Mesenteric fat pad (tissue), 1 donor: ENCODE measurements at regions not wholly inside any gene's neighbourhood (a gene's known extent, or its start where the extent isn't known, plus 50 kb on each side); places are given as distances from the start of the nearest gene placed in this dataset.
"Not testable (repeated sequence)": the region's sequence is repeated elsewhere in the genome, so short reads cannot be mapped to it uniquely, and the experiment has no call there.

ENCODE experiments used
- DNase-seq: peaks from one replicate; pipeline ENCODE4 v3.0.0-alpha.2; 2020; ENCODE audit warnings: low spot score
- donor health status: DM: yes; HTN: yes; CAD: no.

DNA sequence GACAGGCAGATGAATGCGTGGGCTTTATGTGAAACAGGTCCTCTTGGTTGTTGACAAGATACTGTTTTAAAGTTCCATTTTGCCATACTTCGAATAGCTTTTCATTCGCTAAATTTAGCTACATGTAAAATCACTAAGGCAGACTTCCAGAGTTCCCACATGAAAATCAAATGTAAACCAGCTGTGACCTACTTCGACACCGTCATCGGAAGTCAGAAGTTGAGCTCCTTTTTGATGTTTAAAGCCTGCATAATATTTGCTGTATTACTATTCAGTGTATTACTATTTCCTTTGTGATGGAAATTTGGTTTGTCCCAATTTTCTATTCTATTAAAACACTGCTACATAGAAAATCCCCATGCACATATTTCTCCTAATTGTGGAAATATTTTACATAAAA, 115.3 kb downstream of the IGLL1 start:
- DNase-seq, result not testable (repeated sequence)

DNA sequence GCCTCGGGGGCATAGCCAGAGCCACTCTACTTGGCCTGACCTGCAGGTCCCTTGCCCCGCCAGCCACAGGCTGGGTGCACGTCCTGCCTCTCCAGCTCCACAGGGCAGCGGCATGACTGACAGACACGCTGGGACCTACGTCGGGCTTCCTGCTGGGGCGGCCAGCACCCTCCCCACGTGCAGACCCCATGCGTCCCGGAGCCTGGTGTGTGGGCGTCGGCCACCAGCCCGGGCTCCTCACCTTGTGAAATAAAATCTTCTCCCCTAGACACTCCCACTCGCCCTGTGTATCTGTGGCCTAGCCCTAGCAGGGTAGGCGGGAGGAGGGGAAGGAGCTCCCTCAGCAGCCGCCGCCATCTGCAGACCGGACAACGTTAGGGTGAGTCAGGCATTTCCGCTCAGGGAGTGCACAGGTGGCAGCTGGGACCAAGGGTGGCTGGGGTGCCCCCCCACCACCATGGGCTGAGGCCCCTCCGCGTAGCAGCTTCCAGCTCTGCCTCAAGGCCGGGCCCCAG, 119.5 kb downstream of the IGLL1 start:
- not testable (repeated sequence) for DNase-seq

DNA sequence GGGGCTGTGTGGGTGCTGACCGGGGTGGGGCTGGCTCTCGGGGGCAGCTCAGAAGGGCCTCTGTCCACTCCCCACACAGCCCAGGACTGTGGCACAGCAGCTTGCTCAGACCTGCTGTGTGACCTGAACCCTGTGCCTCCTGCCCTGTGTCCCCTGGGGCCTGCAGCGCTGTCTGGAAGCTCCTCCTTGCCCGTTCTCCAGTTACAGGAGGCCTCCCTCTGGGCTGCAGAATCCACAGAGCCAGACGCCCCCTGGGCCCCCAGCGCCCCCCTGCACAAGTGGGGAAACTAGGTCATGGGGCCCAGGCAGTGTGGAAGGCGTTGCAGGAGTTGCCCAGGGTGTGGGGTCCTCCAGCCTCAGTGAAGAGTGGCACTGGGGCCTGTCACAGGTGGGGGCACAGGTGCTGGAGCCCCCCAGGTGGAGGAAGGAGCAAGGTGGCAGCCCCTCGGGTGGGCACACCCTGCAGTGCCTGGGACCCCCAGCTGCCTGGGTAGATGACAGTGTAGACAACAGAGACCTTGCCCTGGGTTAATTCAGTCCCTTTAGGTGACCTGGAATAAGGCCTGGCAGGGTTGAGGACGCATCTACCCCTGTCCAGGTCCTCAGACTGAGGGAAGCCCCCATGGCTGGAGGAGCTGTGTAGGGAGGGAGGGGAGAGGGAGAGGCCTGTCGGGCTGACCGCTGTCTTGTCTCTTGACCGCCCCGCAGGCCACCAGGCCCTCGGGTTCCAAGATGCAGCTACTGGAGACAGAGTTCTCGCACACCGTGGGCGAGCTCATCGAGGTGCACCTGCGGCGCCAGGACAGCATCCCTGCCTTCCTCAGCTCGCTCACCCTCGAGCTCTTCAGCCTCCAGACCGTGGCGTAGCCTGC, 120.2 kb downstream of the IGLL1 start:
- DNase-seq, result not testable (repeated sequence)

DNA sequence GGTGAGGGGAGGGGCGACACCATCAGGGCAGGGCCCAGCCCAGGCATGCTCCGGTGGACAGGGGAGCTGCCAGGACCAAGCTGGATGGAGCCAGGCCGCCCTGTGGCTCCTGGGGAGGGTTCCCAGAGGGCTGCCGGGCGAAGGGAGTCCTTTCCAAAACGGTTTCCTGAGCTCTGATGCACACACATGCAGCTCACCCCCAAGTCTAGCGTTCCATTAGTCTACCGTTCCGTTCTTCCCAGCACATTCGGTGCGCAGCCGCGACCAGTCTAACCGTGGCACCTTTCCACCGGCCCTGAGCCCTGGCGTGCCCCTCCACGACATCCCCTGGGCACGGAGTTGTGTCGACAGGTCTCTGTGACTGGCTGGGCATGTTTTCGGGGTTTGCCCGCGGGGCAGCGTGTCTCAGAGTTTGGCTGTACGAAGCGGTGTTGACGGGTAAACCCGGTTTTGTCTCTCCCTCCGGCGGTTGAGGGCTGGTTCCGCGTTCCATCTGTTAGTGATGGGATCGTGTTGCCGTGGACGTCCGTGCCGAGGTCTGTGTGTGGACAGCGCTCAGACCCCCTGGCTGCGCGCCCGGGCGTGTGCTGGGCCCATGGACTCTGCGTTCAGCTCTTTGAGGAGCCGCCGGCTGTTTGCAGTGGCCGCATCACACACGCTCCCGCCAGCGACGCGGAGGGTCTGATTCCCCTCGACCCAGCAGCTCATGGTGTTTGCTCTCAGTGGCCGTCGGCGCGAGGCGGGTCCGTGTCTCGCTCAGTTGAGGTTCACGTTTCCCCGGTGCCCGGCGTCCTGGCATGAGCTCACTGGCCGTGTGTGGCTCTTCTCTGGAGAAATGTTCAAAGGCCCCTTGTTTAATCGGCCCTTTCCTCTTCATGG, 121.2 kb downstream of the IGLL1 start:
- no peak for DNase-seq

DNA sequence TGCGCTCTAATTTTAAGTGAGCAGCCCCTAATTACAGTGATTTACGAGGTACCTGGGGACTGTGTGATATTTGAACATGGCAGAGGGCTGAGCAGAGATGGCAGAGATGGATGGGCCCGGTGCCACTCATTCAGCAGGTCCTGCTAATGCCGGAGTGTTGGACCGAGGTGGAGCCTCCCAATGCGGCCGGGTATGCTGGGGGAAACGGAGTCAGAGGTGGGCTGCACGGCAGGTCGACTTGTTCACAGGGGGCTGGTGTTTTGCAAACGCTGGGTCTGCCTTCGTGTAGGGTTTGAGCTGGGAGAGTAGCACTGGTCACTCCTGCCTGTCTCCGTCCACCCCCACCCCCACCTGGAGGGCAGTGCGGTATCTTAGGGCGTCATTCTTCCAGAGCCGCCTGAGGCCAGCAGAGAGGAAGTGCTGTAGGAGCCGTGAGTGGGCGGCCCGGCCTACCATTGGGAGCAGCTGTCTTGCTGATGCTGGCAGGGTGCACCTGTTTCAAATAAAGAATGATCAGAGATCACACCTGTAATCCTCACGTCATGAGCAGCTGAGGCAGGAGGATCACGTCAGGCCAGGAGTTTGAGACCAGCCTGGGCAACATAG, 122.6 kb downstream of the IGLL1 start:
- DNase-seq, result no peak

DNA sequence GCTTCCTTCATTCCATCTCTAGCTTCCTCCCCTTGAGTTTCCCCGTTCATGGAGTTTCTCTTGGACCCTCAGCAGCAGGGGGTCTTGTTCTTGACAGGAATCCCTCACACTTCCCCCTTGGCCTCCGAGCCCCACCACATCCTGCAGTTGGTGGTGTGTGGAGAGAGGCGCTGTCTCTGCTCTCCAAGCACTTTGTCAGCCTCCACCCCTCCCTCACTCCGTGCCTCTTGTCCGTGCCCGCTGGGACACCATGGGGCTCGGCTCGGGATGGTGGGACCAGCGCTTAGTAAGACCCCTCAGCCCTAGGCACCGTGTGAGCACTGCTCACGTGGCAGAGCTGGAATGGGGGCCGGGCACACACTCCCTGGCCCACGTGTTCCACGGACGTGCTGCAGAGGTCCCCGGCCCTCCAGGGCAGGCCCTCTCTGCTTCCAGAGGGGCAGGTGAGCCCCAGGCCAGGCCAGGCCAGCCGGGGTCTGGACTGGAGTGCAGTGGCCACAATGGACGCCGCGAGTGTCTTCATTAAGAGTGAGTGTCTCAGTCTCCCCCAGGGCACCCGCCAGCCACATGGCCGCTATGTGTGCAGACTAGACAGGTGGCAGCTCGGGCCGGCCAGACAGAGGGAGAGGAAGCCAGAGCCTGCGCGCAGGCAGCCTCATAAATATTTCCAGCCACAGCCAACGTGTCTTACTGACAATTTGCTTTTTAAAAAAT, 123.3 kb downstream of the IGLL1 start:
- not testable (repeated sequence) for DNase-seq

DNA sequence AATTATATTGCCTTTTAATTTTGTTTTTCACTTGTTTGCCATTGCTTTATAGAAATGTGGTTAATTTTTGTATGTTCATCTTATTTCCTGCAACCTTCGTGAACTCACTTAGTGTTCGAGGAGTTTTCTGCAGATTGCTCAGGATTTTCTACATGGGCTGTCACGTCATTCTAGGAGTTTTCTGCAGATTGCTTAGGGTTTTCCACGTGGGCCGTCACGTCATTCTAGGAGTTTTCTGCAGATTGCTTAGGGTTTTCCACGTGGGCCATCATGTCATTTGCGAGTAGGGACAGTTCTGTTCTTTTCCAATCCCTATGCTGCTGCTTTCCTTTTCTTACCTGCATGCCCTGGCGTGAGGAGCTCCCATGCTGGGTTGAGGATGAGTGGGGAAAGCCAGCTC, 125.7 kb downstream of the IGLL1 start:
- not testable (repeated sequence) for DNase-seq

DNA sequence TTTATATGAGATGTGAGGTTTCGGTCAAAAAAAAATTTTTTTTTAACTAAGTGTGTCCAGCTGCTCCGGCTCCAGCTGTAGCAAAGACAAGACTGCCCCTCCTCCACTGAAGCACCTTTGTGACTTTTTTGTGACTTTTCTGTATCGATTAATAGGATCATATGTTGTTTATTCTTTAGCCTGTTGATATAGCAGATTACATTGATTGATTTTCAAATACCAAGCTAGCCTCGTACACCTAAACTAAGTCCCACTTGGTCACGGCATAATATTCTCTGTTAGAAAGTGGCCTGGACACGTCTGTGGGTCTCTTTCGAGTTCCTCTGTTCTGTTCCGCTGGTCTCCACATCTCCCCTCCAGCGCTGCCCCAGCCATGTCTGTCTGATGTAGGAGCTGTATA, 126.8 kb downstream of the IGLL1 start:
- DNase-seq, result no peak

DNA sequence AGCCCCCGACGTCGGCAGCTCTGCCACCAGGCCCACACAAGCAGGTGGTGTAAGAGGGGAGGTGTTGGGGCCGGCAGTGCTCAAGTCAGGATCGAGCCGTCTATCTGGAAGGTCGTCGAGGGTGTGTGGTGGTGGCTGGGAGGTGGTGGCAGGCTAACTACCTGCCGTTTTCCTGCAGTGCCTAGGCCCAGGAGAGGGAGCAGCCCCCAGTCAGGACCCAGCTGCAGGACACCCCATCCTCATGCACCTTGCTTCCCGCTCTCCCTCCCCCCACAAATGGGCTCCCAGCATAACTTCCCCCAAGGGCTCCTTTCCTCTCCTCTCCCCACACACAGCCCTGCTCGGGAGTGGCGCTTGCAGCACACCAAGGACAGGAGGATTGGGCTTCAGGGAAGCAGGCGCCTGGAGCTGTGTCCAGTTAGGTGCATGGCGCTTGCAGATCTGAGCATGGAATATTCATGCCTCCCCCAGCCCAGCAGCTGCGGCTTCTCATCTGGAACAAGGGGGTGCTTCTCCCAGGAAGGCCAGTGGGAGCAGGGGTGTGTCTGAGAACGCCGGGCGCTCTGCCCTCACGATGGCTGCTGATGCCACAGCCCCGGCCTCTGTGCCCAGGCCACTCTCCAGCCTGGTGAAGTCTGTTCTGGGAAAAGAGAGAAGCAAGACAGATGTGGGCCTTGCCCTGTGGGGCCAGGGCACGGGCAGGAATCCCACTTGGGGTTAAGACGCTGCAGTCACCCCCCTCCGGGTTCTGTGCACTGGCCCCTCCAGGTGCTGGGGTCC, 127.7 kb downstream of the IGLL1 start:
- no peak for DNase-seq

DNA sequence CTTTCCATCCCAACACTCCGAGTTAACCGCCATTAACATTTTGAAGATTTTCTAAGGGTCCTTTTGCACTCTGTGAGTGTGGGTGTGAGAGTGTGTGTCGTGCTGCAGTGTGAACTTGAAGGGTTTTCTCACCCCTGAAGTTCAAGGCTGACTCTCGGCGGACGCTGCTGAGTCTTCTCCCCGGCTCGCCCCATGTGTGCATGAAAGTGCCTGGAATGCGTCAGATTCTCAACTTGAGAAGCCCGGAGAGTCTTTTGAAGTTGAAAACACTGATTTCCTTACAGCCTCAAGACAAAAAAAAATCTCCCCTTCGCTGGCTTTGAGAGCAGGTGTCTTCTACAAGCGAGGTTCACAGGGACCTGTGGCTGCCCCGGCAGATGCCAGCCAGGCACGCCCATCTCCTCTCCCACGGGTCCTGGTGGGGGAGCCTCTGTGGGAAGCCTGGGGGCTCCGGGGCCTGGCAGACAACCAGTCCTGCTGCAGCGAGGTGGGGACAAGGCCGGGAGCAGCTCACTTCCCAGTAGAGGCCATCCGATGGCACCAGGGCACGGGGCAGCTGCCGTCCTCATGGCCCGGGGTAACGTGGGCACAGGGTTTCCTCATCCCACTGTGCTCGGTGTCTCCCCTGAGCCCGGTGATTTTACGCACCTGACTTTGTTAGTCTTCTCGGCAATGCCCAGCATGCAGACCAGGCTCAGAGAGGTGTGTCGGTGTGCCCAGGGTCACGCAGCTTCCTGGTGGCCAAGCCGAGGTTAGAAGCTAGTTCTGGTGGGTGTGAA, 128.4 kb downstream of the IGLL1 start:
- DNase-seq, result not testable (repeated sequence)

DNA sequence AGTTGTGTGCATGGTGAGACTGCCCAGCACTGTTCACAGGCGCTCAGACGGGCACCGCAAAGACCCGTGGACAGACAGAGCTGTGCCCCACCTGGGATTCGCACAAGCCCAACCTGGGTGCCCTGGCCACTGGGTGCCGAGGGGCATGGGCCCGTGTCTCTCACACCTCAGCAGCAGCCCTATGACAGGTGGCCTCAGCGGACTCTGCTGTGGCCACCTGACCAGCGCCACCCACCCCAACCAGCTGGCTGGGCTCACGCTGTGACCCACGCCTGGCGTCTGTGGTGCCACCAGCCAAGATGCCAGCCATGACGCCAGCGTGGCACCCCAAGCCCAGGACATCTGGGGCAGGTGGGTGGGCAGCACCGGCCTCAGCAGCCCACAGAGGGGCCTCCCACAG, 129.3 kb downstream of the IGLL1 start:
- not testable (repeated sequence) for DNase-seq

DNA sequence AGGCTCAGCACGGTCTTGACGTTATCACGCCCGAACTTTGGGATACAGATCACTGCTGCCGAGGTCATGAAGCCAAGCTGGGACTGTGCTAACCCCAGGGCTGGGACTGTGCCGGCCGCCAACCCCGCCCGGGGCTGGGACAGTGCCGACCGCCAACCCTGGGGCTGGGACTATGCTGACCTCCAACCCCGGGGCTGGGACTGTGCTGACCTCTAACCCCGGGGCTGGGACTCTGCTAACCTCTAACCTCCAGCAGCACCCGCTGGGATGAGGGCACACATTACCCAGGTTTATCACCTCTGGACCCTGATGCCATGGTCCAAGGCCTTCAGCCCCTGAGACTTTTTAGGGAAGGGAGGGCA, 129.7 kb downstream of the IGLL1 start:
- no peak for DNase-seq

DNA sequence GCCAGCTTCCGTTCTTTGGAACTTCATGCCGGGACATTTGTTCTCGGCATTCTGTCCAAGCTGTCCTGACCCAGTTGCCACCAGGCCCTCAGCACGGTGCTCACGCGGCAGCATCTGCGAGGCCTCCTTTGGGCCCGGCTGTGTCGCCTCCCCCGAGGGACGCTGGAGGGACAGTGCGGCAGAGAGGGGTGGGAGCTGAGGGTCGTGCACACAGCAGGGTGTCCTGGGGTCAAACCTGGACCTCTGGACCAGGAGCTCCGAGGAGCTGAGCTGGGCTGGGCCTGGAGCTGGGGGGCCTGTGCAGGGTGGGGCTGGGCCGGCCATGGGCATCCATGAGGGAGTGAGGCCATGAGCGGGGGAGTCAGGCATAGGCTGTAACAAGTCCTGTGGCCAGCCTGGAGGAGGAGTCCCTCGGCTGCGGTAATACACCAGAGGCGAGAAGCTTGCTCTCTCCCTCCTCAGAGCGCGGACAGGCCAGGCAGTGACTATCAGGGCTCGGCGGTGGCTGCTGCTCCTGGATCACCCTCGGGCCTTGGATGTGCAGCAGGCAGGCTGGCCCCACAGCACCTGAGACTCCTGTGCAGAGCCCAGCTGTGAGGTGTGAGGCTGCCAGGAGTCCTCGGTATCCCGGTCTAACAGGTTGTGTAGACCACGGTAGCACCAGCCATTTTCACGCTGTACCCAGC, 130.2 kb downstream of the IGLL1 start:
- DNase-seq, result not testable (repeated sequence)

DNA sequence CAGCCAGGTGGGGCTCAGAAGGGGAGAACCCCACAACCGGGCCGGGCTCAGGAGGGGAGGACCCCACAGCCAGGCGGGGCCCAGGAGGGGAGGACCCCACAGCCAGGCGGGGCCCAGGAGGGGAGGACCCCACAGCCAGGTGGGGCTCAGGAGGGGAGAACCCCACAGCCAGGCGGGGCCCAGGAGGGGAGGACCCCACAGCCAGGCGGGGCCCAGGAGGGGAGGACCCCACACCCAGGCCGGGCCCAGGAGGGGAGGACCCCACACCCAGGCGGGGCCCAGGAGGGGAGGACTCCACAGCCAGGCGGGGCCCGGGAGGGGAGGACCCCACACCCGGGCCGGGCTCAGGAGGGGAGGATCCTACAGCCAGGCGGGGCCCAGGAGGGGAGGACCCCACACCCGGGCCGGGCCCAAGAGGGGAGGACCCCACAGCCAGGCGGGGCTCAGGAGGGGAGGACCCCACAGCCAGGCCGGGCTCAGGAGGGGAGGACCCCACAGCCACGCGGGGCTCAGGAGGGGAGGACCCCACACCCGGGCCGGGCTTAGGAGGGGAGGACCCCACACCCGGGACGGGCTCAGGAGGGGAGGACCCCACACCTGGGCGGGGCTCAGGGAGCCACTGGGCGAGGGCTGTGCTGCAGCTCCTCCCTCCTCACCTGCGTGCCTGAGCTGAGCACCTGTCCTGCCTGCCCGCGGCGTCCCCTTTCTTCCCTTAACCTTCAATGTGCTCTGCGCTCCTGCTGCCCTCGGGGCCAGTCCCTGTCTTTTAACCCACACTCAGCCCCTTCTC, 131.4 kb downstream of the IGLL1 start:
- not testable (repeated sequence) for DNase-seq

DNA sequence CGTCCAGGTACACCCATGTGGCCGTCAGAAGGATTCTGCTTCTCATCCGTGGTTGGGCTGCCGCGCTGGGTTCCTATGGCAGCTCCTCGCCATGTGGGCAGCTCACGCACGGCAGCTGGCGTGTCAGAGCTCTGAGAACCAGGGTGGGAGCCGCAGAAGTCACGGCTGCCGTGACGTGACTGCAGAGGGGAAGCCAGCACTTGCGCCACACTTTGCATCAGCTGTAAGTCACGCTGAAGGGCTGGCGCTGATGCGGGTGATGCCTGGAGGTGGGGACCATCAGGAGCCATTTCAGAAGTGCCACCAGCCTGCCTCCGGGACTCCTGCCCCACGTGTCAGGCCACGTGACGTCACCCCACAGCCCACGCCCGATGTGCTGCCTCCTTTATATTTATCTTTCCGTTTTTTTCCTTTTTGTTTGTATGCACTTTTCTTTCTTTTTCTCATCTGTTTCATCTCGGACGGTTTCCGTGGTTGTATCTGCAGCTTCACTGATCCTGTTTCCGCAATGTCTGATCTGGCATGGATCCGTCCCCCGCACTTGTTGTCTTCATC, 133.2 kb downstream of the IGLL1 start:
- DNase-seq, result no peak

DNA sequence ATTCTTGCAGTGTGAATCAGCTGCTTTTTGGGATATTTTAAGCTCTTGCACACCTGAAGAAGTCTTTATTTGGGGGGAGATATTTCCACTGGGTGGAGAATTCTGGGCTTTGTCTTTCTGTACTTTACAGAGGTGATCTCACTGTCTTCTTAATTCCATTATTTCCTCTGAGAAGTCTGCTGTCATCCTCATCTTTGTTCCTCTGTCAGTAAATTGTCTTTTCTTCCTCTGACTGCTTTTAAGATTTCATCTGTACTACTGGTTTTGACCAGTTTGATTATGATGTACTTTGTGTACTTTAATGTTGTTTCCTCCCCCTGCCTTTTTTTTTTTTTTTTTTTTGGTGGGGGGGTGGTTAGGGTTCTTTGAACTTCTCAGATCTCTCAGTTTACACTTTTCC, 133.9 kb downstream of the IGLL1 start:
- DNase-seq, result not testable (repeated sequence)

DNA sequence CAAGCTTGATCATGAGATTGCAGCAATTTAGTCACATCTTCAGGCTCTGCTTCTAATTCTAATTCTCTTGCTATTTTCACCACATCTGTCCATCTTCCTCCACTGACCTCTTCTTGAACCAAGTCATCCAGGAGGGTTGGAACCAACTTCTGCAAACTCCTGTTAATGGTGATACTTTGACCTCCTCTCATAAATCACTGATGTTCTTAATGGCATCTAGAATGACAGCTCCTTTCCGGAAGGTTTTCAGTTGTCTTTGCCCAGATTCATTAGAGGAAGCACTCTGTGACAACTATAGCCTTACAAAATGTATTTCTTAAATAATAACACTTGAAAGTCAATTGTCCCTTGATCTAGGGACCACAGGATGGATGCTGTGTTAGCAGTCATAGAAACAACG, 136.2 kb downstream of the IGLL1 start:
- not testable (repeated sequence) for DNase-seq

DNA sequence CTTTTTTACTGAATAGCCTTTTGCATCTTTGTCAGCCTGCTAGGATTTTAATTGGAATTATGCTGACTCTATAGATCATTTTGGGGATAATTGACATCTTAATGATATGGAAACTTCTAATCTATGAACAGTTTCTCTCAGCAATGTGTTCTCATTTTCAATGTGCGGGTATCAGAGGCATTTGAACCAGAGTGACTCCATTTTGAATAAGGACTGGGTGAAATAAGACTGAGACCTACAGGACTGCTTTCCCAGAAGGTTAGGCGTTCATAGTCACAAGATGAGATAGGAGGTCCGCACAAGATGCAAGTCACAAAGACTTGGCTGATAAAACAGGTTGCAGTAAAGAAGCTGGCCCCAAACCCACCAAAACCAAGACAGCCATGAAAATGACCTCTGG, 140.5 kb downstream of the IGLL1 start:
- DNase-seq, result not testable (repeated sequence)
